ENCODE measurements at regions not wholly inside any gene's neighbourhood (a gene's known extent, or its start where the extent isn't known, plus 50 kb on each side); places are given as distances from the start of the nearest gene placed in this dataset.
"Not testable (repeated sequence)": the region's sequence is repeated elsewhere in the genome, so short reads cannot be mapped to it uniquely, and the experiment has no call there.

- no peak for DNase-seq (ENCODE audit: low read depth)
Observed at GRCh38 chr6:170096191-170096802, 194.6 kb downstream of the DLL1 start.

- DNase-seq (ENCODE audit: low read depth): no peak
Observed at GRCh38 chr6:170095273-170095981, 195.5 kb downstream of the DLL1 start.

- no peak for DNase-seq (ENCODE audit: low read depth)
Observed at GRCh38 chr6:170094686-170095272, 196.1 kb downstream of the DLL1 start.

GRCh38 chr6:170093658-170094596 is 197.0 kb downstream of the DLL1 start:
- no peak for DNase-seq (ENCODE audit: low read depth)

- no peak for DNase-seq (ENCODE audit: low read depth)
Observed at GRCh38 chr6:170093276-170093657, 197.6 kb downstream of the DLL1 start.

- DNase-seq (ENCODE audit: low read depth): no peak
Observed at GRCh38 chr6:170092826-170093225, 198.1 kb downstream of the DLL1 start.

- no peak for DNase-seq (ENCODE audit: low read depth)
Observed at GRCh38 chr6:170091639-170092579, 199.0 kb downstream of the DLL1 start.

GRCh38 chr6:170091000-170091638 is 199.8 kb downstream of the DLL1 start:
- no peak for DNase-seq (ENCODE audit: low read depth)

- DNase-seq (ENCODE audit: low read depth): no peak
Observed at GRCh38 chr6:170090561-170090960, 200.3 kb downstream of the DLL1 start.

- no peak for DNase-seq (ENCODE audit: low read depth)
Observed at GRCh38 chr6:170089963-170090362, 200.9 kb downstream of the DLL1 start.

- DNase-seq (ENCODE audit: low read depth): no peak
Observed at GRCh38 chr6:170088582-170088955, 202.3 kb downstream of the DLL1 start.

GRCh38 chr6:170087941-170088581 is 202.8 kb downstream of the DLL1 start:
- DNase-seq (ENCODE audit: low read depth): no peak

- DNase-seq (ENCODE audit: low read depth): not testable (repeated sequence)
Observed at GRCh38 chr6:170087421-170087780, 203.5 kb downstream of the DLL1 start.

GRCh38 chr6:170086639-170087420 is 204.0 kb downstream of the DLL1 start:
- DNase-seq (ENCODE audit: low read depth): no peak

GRCh38 chr6:170085475-170086401 is 205.1 kb downstream of the DLL1 start:
- no peak for DNase-seq (ENCODE audit: low read depth)

- no peak for DNase-seq (ENCODE audit: low read depth)
Observed at GRCh38 chr6:170084166-170084730, 206.6 kb downstream of the DLL1 start.

- no peak for DNase-seq (ENCODE audit: low read depth)
Observed at GRCh38 chr6:170083236-170084051, 207.4 kb downstream of the DLL1 start.

All from T follicular helper cell (primary cell).